HEK293 (cell line): ENCODE measurements at regions not wholly inside any gene's neighbourhood (a gene's known extent, or its start where the extent isn't known, plus 50 kb on each side); places are given as distances from the start of the nearest gene placed in this dataset.

Experiments used
- CTCF ChIA-PET: fragments of 350-600 bp; formaldehyde crosslinking; extraction: SDS; loops from one replicate; lab custom pipeline; 2021; ENCODE audit warnings: antibody characterized with exemption; lab: Yijun Ruan, JAX
- POLR2A ChIA-PET: fragments of 300-600 bp; formaldehyde crosslinking; extraction: SDS; loops from one replicate; lab custom pipeline; 2020; ENCODE audit warnings: antibody characterized with exemption, inconsistent platforms; lab: Yijun Ruan, JAX
- H3K27ac ChIP-seq: fragments of 200-500 bp; sonication (Bioruptor generic); 2 replicates; pipeline ENCODE4 v1.5.1; 2014; ENCODE audit warnings: low read depth, low read length, control low read depth, inconsistent platforms; ENCODE audit errors: extremely low read depth
- H3K36me3 ChIP-seq, 2 experiments: fragments of 200-500 bp in 1 of 2; sonication (Bioruptor generic) in 1 of 2; 1 replicate in 1 of 2; 2 replicates in 1 of 2; pipeline ENCODE4 v1.5.1; 2014 to 2017; ENCODE audit warnings: inconsistent platforms in 2 of 2, low read length in 2 of 2; ENCODE audit not compliant: control insufficient read depth in 2 of 2, insufficient read depth in 1 of 2
- H3K4me1 ChIP-seq: fragments of 200-500 bp; sonication (Bioruptor generic); 2 replicates; pipeline ENCODE4 v1.5.1; 2014; ENCODE audit warnings: mild to moderate bottlenecking, low read length, inconsistent platforms; ENCODE audit not compliant: control insufficient read depth, insufficient read depth
- H3K4me3 ChIP-seq: 2 replicates; pipeline ENCODE4 v1.5.1; 2011; ENCODE audit warnings: low read depth, mild to moderate bottlenecking, control low read depth, low read length, moderate library complexity
- H3K9me3 ChIP-seq: fragments of 200-500 bp; sonication (Bioruptor generic); 2 replicates; pipeline ENCODE4 v1.5.1; 2014; ENCODE audit warnings: low read depth, low read length, inconsistent platforms; ENCODE audit not compliant: control insufficient read depth, insufficient read depth
- BCL11A ChIP-seq: fragments of 450-650 bp; formaldehyde crosslinking; IDR thresholded peaks from 2 replicates; pipeline ENCODE4 v1.5.1; 2016; ENCODE audit warnings: low read depth, missing biosample characterization, missing genetic modification characterization
- BCL6B ChIP-seq: fragments of 450-650 bp; formaldehyde crosslinking; IDR thresholded peaks from 2 replicates; pipeline ENCODE4 v1.5.1; 2017; ENCODE audit warnings: missing biosample characterization, missing genetic modification characterization
- ELK4 ChIP-seq: IDR thresholded peaks from 2 replicates; pipeline ENCODE4 v1.6.1; 2011; ENCODE audit warnings: mild to moderate bottlenecking, low read depth, low read length, borderline replicate concordance
- KLF1 ChIP-seq: fragments of 450-650 bp; formaldehyde crosslinking; IDR thresholded peaks from 2 replicates; pipeline ENCODE4 v1.5.1; 2016; ENCODE audit warnings: missing biosample characterization, missing genetic modification characterization
- REST ChIP-seq: fragments of 450-650 bp; formaldehyde crosslinking; IDR thresholded peaks from 2 replicates; pipeline ENCODE4 v1.5.1; 2016; ENCODE audit warnings: missing biosample characterization, missing genetic modification characterization
- SALL2 ChIP-seq: fragments of 450-650 bp; formaldehyde crosslinking; IDR thresholded peaks from 2 replicates; pipeline ENCODE4 v1.5.0; 2017; ENCODE audit warnings: missing biosample characterization, mild to moderate bottlenecking, missing genetic modification characterization, borderline replicate concordance
- SP2 ChIP-seq: fragments of 450-650 bp; formaldehyde crosslinking; IDR thresholded peaks from 2 replicates; pipeline ENCODE4 v1.5.1; 2016; ENCODE audit warnings: missing biosample characterization, missing genetic modification characterization
- YY2 ChIP-seq: fragments of 450-650 bp; formaldehyde crosslinking; IDR thresholded peaks from 2 replicates; pipeline ENCODE4 v1.5.1; 2016; ENCODE audit warnings: missing biosample characterization, missing genetic modification characterization
- ZFHX2 ChIP-seq: fragments of 450-650 bp; formaldehyde crosslinking; conservative IDR thresholded peaks from 2 replicates; pipeline ENCODE4 v1.5.1; 2016; ENCODE audit warnings: missing biosample characterization, missing genetic modification characterization
- ZFP41 ChIP-seq: fragments of 450-650 bp; formaldehyde crosslinking; IDR thresholded peaks from 2 replicates; pipeline ENCODE4 v1.5.1; 2016; ENCODE audit warnings: missing biosample characterization, missing genetic modification characterization, borderline replicate concordance
- ZNF174 ChIP-seq: fragments of 450-650 bp; formaldehyde crosslinking; IDR thresholded peaks from 2 replicates; pipeline ENCODE4 v1.5.0; 2017; ENCODE audit warnings: missing biosample characterization, mild to moderate bottlenecking, missing genetic modification characterization
- ZNF350 ChIP-seq: fragments of 450-650 bp; formaldehyde crosslinking; IDR thresholded peaks from 2 replicates; pipeline ENCODE4 v1.5.0; 2017; ENCODE audit warnings: missing biosample characterization, mild to moderate bottlenecking, missing genetic modification characterization
- ZNF354C ChIP-seq: fragments of 450-650 bp; formaldehyde crosslinking; IDR thresholded peaks from 2 replicates; pipeline ENCODE4 v1.5.1; 2016; ENCODE audit warnings: missing biosample characterization, missing genetic modification characterization, low read depth, borderline replicate concordance
- ZNF394 ChIP-seq: fragments of 450-650 bp; formaldehyde crosslinking; IDR thresholded peaks from 2 replicates; pipeline ENCODE4 v1.5.1; 2016; ENCODE audit warnings: missing biosample characterization, missing genetic modification characterization, mild to moderate bottlenecking, moderate library complexity, borderline replicate concordance
- ZNF518A ChIP-seq: fragments of 450-650 bp; formaldehyde crosslinking; conservative IDR thresholded peaks from 2 replicates; pipeline ENCODE4 v1.5.1; 2016; ENCODE audit warnings: low read depth, missing biosample characterization, missing genetic modification characterization
- ZNF529 ChIP-seq: fragments of 450-650 bp; formaldehyde crosslinking; IDR thresholded peaks from 2 replicates; pipeline ENCODE4 v1.5.1; 2017; ENCODE audit warnings: missing genetic modification characterization, missing biosample characterization; ENCODE audit not compliant: insufficient replicate concordance
- ZNF549 ChIP-seq: fragments of 450-650 bp; IDR thresholded peaks from 2 replicates; pipeline ENCODE4 v1.5.1; 2018; ENCODE audit warnings: missing biosample characterization, missing genetic modification characterization, mild to moderate bottlenecking, inconsistent platforms, moderate library complexity
- ZNF558 ChIP-seq: fragments of 450-650 bp; formaldehyde crosslinking; IDR thresholded peaks from 2 replicates; pipeline ENCODE4 v1.5.1; 2016; ENCODE audit warnings: missing biosample characterization, missing genetic modification characterization
- ZNF585B ChIP-seq: fragments of 450-650 bp; formaldehyde crosslinking; IDR thresholded peaks from 2 replicates; pipeline ENCODE4 v1.5.1; 2016; ENCODE audit warnings: missing biosample characterization, missing genetic modification characterization
- ZNF837 ChIP-seq: fragments of 450-650 bp; formaldehyde crosslinking; IDR thresholded peaks from 2 replicates; pipeline ENCODE4 v1.5.1; 2016; ENCODE audit warnings: missing biosample characterization, missing genetic modification characterization
- ZSCAN23 ChIP-seq: fragments of 450-650 bp; formaldehyde crosslinking; IDR thresholded peaks from 2 replicates; pipeline ENCODE4 v1.5.1; 2016; ENCODE audit warnings: missing biosample characterization, missing genetic modification characterization
- ZSCAN5A ChIP-seq: fragments of 450-650 bp; formaldehyde crosslinking; IDR thresholded peaks from 2 replicates; pipeline ENCODE4 v1.5.1; 2016; ENCODE audit warnings: missing biosample characterization, missing genetic modification characterization
- ZXDB ChIP-seq: fragments of 450-650 bp; formaldehyde crosslinking; IDR thresholded peaks from 2 replicates; pipeline ENCODE4 v1.5.1; 2016; ENCODE audit warnings: missing biosample characterization, missing genetic modification characterization

GRCh38 chr4:31007858-31008257 is 287.7 kb downstream of the PCDH7 start:
- no peak overlapping the region for H3K4me3 ChIP-seq
- H3K9me3 ChIP-seq = no peaks in the 10 kb centered on the region
- no peak for TF ChIP-seq SP2 (tag by site-specific recombination)
- TF ChIP-seq ZNF558 = no peak
- TF ChIP-seq ZNF354C (tag by site-specific recombination) = no peak
- no peak for TF ChIP-seq ZFHX2 (tag by site-specific recombination)
- TF ChIP-seq ZSCAN23 = no peak
- TF ChIP-seq YY2 (tag by site-specific recombination) = no peak
- TF ChIP-seq ZNF585B (tag by site-specific recombination) = no peak
- POLR2A ChIA-PET = no interaction called here
- no peaks in the 10 kb centered on the region for H3K4me1 ChIP-seq
- CTCF ChIA-PET = interaction anchor here (0.7 kb wide), 1 partner anchor 414 kb away, joined by 3 read pairs; no protein-coding TSS in a partner anchor
- no peak overlapping the region for H3K27ac ChIP-seq
- no peaks in the 10 kb centered on the region for H3K36me3 ChIP-seq

GRCh38 chr4:31009926-31010325 is 289.8 kb downstream of the PCDH7 start:
- H3K9me3 ChIP-seq = no peaks in the 10 kb centered on the region
- no peak overlapping the region for H3K27ac ChIP-seq
- POLR2A ChIA-PET = no interaction called here
- H3K4me1 ChIP-seq = no peaks in the 10 kb centered on the region
- CTCF ChIA-PET = interaction anchor here (0.7 kb wide), 1 partner anchor 13 kb away, joined by 4 read pairs; no protein-coding TSS in a partner anchor
- no peaks in the 10 kb centered on the region for H3K36me3 ChIP-seq
- no peak overlapping the region for H3K4me3 ChIP-seq
- no peak for TF ChIP-seq ZNF518A (tag by site-specific recombination)
- TF ChIP-seq ZNF585B (tag by site-specific recombination) = no peak
- TF ChIP-seq ZFHX2 (tag by site-specific recombination) = no peak
- no peak for TF ChIP-seq ZNF174 (tag by site-specific recombination)
- no peak for TF ChIP-seq BCL11A
- no peak for TF ChIP-seq ZNF394
- no peak for TF ChIP-seq ELK4
- no peak for TF ChIP-seq ZSCAN5A (tag by site-specific recombination)
- TF ChIP-seq ZNF837 (tag by site-specific recombination) = no peak
- TF ChIP-seq ZNF549 (tag by site-specific recombination) = no peak
- no peak for TF ChIP-seq BCL6B (tag by site-specific recombination)
- TF ChIP-seq KLF1 (tag by site-specific recombination) = no peak
- no peak for TF ChIP-seq ZNF529 (tag by site-specific recombination)
- TF ChIP-seq ZNF350 (tag by site-specific recombination) = no peak
- TF ChIP-seq ZXDB (tag by site-specific recombination) = no peak
- TF ChIP-seq REST = no peak
- no peak for TF ChIP-seq ZFP41 (tag by site-specific recombination)
- TF ChIP-seq SALL2 (tag by site-specific recombination) = no peak
